ENCODE measurements at regions not wholly inside any gene's neighbourhood (a gene's known extent, or its start where the extent isn't known, plus 50 kb on each side); places are given as distances from the start of the nearest gene placed in this dataset.

DNA sequence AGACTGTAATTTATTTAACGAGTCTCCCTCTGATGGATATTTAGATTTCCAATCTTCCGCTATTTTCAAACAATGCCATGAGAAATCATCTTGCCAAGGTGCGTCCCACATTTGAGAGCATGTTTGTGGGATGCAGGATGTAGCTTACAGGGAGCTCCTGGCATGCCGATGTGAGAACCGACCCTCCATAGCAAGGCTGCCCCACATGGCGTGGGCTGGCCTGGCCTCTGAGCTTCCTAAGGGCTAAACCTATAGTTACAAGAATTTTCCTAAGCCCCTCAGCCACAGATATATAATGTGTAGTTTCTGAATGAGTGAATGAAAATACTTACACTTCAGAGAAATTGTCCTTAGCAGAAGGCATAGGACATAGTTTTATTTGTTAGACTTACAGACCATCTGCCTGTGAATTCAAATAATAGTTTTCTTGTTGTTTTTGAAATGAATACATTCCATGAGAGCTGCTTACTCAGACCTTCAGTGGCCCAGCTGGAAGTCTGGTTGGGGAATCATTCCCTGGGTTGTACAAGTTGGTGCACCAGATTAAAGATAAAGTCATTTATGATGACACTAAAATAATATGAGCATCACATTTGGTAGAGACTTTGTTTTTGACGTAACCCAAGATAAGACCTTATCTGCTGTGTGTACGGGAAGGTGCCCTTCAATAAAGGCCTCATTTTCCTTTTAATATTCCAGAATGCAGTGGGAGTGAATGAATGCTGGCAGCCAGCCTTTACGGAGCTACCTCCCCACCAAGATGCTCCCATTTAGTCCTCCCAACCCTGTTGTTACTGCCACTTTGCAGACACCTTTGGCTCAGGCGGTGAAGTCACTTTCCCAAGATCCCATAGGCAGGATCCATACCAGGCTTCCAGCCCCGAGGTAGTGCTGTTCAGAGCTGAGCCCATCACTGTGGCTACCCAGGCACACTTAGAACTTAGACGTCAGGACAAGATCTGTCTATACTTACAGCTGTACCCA is 107.1 kb downstream of the GLI2 start:
- TF ChIP-seq CTCF (IDR thresholded peaks at IDR 0.05) (no peak), ZNF219 (CRISPR knock-in tag; IDR thresholded peaks at IDR 0.05; ENCODE audit: borderline replicate concordance) (no peak), CBFB (CRISPR knock-in tag; IDR thresholded peaks at IDR 0.05; ENCODE audit: low read depth) (no peak), FOXJ3 (CRISPR knock-in tag; IDR thresholded peaks at IDR 0.05; ENCODE audit: borderline replicate concordance) (no peak), CREB1 (CRISPR knock-in tag; IDR thresholded peaks at IDR 0.05) (no peak), ESRRA (CRISPR knock-in tag; IDR thresholded peaks at IDR 0.05; ENCODE audit: borderline replicate concordance) (no peak), ELF4 (CRISPR knock-in tag; IDR thresholded peaks at IDR 0.05; ENCODE audit: low read depth) (no peak), ZNF232 (CRISPR knock-in tag; IDR thresholded peaks at IDR 0.05) (no peak), RELA (CRISPR knock-in tag; IDR thresholded peaks at IDR 0.05; ENCODE audit: borderline replicate concordance) (no peak)
- TF ChIP-seq, protein P1, sequence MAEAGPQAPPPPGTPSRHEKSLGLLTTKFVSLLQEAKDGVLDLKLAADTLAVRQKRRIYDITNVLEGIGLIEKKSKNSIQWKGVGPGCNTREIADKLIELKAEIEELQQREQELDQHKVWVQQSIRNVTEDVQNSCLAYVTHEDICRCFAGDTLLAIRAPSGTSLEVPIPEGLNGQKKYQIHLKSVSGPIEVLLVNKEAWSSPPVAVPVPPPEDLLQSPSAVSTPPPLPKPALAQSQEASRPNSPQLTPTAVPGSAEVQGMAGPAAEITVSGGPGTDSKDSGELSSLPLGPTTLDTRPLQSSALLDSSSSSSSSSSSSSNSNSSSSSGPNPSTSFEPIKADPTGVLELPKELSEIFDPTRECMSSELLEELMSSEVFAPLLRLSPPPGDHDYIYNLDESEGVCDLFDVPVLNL (CRISPR knock-in tag; IDR thresholded peaks at IDR 0.05; ENCODE audit: borderline replicate concordance, low read depth), result no peak
- TF ChIP-seq, protein P2, sequence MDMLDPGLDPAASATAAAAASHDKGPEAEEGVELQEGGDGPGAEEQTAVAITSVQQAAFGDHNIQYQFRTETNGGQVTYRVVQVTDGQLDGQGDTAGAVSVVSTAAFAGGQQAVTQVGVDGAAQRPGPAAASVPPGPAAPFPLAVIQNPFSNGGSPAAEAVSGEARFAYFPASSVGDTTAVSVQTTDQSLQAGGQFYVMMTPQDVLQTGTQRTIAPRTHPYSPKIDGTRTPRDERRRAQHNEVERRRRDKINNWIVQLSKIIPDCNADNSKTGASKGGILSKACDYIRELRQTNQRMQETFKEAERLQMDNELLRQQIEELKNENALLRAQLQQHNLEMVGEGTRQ (CRISPR knock-in tag; IDR thresholded peaks at IDR 0.05), result no peak
